LNCaP clone FGC (cell line): ENCODE measurements at regions not wholly inside any gene's neighbourhood (a gene's known extent, or its start where the extent isn't known, plus 50 kb on each side); places are given as distances from the start of the nearest gene placed in this dataset.
"Not testable (repeated sequence)": the region's sequence is repeated elsewhere in the genome, so short reads cannot be mapped to it uniquely, and the experiment has no call there.

Source experiments
- DNase-seq: peaks from one replicate; pipeline ENCODE4 v3.0.0-alpha.2; 2011; ENCODE audit warnings: low read depth
- H3K4me3 ChIP-seq: 2 replicates; pipeline ENCODE4 v1.5.1; 2011; ENCODE audit warnings: mild to moderate bottlenecking, low read depth, low read length, control low read depth
- CTCF ChIP-seq: IDR thresholded peaks from 2 replicates; pipeline ENCODE4 v1.5.1; 2012; ENCODE audit warnings: mild to moderate bottlenecking; ENCODE audit not compliant: control insufficient read depth, insufficient read depth; ENCODE audit errors: extremely low read depth

- TF ChIP-seq CTCF: no peak
- no peak for DNase-seq
- no peak overlapping the region for H3K4me3 ChIP-seq
These were observed 87.1 kb downstream of the ALG10 start for GRCh38 chr12:34109390-34109789.

DNA sequence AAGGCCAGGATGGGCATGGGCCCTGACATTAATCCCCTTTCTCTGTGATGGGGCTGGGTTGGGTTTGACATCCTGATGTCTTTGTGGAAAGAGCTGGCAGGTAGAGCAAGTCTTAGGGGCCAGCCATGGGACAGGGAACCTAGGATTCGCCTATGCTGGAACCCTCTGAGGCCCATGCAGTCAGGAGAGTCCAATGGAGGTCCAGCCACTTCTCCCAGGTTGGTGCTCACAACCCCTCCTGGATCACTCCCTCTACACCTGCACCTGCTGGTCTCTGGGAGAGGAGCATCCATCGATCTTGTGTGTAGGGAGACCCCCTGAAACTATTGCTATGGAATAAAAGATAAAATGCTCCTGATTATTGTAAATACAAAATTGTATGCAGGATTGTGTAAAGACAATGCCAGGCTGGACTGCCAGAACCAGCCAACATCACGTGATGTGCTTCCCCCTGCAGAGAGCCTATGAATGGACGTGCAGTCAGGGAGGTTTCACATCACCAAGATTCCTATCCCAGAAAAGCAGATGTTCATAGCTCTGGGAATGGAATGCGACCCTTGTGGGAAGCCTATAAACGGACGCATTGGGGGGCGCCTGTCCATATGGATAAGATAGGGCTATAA lies 87.7 kb downstream of the ALG10 start:
- not testable (repeated sequence) for DNase-seq, H3K4me3 ChIP-seq

DNA sequence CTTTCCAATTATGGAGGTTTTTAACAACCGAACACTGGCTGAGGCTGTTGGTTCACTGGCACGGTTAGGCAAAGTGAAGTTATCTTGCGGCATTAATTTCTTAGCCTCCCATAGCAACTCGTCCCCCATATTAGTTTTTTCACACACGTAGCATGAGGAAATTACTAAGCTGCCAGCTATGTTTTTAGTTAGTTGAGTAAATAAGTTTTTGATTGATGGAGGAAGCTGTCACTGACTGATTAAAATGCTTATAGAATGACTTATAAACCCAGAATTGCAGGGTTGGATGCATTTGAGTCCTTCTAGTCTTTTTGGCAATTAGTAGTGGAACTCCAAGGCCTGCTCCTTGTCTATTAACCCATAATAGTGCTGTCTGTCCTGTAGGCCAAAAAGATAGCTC lies 97.1 kb downstream of the ALG10 start:
- no peak for TF ChIP-seq CTCF
- DNase-seq: no peak
- no peak overlapping the region for H3K4me3 ChIP-seq

DNA sequence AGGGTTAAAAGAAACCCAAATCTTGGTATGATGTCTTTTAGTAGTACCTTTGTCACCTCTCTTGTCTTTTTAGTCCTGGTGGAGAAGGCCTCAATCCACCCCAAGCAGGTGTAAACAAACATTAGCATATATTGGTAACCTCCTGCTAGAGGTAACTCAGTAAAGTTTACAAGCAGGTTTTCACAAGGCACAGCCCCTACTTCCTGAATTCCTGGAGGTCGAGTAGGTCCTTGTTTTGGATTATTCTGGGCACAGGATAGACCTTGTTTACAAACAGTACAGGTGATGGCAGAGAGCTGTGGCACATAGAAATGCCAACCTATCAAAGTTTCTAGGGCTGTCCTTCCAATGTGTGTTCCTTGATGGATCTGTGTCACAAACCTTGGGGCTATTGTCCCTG lies 99.1 kb downstream of the ALG10 start:
- peak; percentile 59 for DNase-seq
- TF ChIP-seq CTCF: no peak
- H3K4me3 ChIP-seq: no peak overlapping the region

- peak; percentile 18 for DNase-seq
- peak; percentile 95 for TF ChIP-seq CTCF
- not testable (repeated sequence) for H3K4me3 ChIP-seq
These were observed 100.8 kb downstream of the ALG10 start for GRCh38 chr12:34123092-34123491.

- DNase-seq: no peak
- no peak for TF ChIP-seq CTCF
- no peak overlapping the region for H3K4me3 ChIP-seq
These were observed 102.3 kb downstream of the ALG10 start for GRCh38 chr12:34124608-34125007.

GRCh38 chr12:34126239-34126641 lies 103.9 kb downstream of the ALG10 start:
- H3K4me3 ChIP-seq: no peak overlapping the region
- no peak for DNase-seq
- no peak for TF ChIP-seq CTCF
